EH (cell line): ENCODE measurements at regions not wholly inside any gene's neighbourhood (a gene's known extent, or its start where the extent isn't known, plus 50 kb on each side); places are given as distances from the start of the nearest gene placed in this dataset.

ENCODE experiments used
- DNase-seq: peaks from one replicate; pipeline ENCODE4 v3.0.0-alpha.2; 2015; ENCODE audit warnings: low read depth

- DNase-seq: no peak
Observed at GRCh38 chr17:36756695-36757094, 155.3 kb downstream of the MRM1 start.

DNA sequence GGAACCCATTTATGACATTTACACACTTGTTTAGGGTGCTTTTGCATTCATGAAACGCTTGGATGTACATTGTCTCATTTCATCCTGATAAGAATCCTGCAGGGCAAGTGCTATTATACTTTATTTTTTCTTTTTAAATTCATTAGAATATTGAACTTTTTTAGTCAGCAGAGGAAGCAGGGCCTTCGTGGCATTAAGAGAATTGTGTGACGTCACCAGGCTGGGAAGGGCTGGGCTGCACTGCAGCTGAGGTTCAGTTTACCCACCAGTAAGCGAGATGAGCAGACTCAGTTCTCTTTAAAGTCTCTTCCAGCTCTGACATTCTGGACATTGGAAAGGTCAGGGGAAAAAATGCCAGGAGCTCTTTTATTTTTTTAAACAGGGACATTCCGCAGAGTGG lies 159.0 kb downstream of the MRM1 start:
- DNase-seq: no peak

DNA sequence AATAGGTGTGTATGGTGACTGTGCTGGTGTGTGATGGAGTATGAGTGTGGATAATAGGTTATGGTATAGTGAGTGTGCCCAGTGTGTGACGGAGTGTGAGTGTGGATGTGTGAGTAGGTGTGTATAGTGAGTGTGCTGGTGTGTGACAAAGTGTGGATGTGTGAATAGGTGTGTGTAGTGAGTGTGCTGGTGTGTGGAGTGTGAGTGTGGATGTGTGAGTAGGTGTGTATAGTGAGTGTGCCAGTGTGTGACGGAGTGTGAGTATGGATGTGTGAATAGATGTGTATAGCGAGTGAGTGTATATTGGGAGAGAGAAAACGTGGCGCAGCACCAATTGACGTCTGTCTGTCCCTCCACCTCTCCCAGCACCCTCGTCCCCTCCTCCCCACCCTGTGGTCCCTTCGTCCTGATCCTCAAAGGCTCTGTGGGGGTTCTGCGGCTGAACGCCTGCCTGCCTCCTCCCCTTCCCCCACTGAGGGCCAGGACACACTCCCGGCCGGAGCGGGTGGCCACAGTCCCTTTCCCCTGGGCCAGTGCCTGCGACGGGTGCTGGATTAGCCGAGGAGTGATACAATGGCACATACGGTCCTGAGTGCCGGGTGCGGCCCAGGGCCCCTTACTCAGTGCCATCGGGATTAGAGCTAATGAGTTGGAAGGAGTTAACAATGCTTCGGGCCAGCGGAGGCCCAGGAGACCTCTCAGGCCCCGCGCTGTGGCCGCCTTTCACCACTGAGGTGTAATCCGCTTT lies 160.0 kb downstream of the MRM1 start:
- no peak for DNase-seq

DNA sequence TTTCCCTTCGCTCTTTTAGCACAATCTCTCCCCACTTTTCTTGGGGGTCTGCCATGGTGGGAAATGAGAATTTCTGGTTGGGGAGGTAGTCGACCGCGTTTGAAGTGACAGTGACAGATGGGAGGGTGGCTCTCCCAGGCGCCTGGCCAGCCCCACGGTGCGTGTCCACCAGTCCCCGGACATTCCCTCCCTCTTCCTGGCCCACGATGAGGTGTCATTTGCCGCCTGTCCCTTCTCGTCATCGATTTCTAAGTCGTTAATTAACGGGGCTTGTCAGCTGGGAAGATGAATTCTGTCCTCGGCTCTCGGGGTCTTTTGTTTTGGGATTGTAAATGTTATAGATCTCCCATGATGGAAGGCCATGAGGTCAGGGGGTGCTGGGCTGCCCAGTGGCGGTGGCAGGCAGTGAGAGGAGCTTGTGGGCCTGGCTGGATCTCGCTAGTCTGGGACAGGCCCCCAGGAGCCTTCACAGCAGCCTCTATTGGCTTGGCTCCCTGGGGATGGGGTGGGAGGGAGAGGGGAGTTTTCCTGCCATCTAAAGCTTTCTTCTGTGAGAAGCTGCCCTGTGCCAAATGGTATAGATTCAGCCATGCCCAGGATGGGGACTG lies 164.2 kb downstream of the MRM1 start:
- DNase-seq: no peak

DNA sequence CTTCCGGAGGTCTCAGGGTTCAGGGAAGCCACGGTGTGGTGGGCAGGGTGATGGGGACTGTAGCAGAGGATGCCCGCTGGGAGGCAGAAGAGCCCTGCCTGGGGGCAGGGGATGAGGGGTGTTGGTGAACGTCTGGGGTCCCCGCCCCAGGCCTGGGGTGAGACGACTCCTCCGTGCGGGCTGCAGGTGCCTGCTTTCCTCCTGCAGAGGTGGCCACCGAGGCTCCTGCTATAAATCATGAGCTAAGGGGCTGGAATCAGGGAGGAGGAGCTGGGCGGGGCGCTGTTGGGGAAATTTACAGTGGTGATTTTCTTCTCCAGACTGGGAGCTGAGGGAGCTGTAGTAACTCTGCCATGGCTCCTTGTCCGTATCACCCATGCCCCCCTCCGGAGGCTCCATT lies 167.0 kb downstream of the MRM1 start:
- no peak for DNase-seq

DNA sequence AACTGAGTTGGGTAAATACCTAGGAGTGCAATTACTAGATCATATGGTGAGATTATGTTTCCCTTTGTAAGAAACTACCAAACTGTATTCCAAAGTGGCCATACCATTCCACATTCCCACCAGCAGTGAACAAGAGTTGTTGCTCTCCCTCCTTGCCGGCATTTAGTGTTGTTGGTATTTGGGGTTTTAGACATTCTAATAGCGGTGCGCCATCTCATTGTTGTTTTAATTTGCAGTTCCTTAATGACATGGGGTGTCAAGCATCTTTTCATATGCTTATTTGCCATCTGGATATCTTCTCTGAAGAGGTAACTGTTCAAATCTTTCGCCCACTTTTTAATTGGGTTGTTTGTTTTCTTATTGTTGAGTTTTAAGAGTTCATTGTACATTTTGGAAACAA lies 164.2 kb upstream of the LHX1 start:
- no peak for DNase-seq

DNA sequence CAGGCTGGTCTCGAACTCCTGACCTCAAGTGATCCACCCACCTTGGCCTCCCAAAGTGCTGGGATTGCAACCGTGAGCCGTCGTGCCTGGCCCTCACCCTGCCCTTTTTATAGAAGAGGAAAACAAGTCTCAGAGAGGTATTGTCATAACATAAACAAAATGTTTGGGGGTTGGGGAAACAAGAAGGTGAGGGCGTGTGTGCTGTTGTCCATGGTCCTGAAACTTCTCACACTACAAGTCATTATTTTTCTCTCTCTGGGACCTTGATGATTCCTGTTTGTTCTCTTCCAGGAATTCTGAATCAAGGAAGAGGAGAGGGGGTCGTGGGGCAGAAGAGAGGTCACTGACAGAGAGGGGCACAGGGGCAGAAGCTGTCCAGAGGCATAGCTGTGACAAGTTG lies 160.2 kb upstream of the LHX1 start:
- DNase-seq: peak; percentile 11

DNA sequence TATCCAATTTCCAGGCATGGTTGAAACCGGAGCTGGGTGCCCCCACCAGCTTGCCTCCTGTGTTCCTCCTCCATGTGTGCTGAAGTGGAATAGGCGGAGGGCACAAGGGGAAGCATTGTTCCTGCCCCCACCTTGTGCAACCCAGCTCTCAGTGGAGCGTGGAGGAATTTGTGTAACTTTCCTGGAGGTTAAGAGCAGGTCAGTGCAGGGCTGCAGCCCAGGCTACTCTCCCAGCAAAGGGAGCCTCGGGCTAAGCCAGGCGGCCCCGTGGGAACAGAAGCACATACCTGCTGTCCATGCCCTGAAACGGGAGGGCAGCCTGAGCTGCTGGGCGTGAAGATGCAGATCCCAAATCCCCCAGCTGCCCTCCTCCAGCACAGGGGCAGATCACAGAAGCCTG lies 158.8 kb upstream of the LHX1 start:
- DNase-seq: no peak

- DNase-seq: no peak
Observed at GRCh38 chr17:36779550-36779949, 157.7 kb upstream of the LHX1 start.

DNA sequence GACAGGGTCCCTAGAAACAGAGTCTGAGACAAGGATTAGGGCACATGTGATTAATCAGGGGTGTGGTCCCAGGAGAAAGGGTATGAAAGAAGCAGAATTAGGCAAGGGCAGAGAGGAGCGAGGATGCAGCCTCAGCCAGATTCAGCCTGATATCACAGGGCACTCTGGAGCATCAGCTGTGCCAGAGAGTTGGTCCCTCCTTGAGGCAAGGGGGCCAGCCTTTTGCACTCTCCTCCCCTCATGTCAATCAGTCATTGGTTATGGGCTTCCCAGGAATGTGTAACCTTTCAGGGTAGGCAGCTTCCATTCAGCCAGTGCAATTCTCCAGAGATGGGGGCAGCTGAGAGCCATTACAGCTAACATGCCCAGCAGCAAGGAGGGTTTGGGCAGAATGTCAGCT lies 152.6 kb upstream of the LHX1 start:
- no peak for DNase-seq

GRCh38 chr17:36786867-36787266 lies 150.4 kb upstream of the LHX1 start:
- DNase-seq: no peak

DNA sequence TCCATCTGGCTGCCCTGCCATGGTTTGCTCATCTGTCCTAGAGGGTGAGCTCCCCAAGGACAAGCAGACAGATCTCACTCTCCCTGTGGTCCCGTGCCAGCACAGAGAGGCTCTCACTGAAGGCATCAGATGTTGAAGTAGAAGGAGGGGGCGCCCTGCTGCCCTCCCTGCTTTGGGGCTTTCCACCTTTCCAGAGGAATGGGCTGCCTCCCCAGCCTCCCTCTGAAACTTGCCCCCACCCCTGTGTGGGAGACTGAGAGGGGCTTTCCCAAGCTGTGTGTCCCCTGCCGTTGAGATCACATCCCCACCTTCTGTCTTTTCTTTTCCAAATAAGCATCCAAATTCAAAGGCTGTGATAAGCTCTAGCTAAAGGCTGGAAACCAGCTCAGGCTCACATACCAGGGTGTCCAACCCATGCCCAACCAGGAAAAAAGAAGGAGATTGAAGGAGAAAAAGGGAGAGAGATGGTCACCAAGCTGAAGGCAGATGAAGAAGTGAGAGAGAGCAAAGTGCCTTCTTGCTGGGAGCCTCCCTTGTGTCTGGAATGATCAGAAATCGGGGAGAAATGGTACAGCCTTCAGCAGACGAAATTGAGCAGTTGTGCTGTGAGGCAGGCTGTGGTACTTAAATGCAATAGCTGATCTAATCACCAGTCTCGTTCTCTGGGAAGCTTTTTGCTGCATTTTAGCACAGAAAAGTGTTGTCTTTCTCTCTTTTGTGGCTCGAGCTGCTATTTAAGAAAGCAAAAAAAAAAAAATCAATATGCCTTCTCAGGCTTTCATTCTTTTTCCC lies 145.9 kb upstream of the LHX1 start:
- DNase-seq: no peak

DNA sequence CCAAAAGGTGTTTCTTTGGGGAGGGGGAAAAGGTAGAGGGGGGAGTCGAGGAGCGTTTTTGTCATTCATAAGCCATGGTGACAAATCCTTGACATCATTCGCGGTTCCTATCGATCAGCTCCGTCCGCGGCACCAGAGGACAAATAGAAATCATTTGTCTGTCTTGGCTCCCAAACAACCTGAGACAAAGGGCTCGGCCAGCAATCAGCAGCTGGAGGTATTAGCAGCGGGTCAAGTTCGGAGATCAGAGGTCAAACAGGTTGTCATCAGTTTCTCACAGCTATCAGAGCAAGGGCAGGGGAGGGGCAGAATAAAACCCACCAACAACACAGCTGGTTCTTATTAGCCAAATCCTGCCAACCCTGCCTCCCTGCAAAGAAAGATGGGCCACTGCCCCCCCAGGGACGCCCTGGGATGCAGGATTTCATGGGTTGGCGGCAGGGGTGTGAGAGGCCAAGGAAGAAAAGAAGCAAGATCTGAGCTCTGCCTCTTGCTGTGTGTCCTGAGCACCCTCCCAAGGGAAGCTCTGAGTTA lies 145.3 kb upstream of the LHX1 start:
- no peak for DNase-seq

- DNase-seq: no peak
Observed at GRCh38 chr17:36792849-36793248, 144.4 kb upstream of the LHX1 start.

GRCh38 chr17:36793976-36794375 lies 143.3 kb upstream of the LHX1 start:
- DNase-seq: no peak

DNA sequence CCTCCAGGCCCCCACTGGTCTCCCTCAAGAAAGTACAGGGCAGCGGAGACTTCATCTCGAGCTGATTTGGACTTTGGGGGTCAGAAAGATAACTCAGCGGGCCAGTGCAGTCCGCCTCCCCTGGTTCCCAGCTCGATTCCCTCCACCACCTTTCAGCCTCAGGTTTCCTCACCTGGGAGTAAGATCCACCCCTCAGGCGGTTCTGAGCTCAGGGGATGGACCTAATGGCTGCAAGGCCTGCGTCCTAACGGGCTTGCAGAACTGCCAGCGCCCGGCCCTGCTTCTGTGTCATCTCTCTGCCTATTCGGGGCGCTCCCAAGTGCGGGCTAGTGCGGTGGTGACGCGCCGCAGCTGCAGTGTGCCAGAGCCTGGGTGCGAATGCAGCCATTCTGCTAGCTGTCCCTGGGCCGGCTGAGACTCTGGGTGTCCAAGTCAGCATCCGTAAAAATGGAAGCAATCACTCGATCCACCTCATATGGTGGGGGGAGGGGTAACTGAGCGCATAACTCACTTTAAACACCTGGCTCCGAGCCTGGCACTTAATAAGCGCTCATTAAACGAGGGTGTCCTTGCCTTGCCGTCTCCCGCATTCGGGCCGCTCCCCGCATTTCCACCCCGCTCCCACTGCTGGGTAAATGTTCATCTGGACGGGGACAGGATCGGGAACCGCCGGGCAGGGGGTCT lies 129.6 kb upstream of the LHX1 start:
- DNase-seq: no peak

- DNase-seq: no peak
Observed at GRCh38 chr17:36808180-36808661, 129.1 kb upstream of the LHX1 start.

DNA sequence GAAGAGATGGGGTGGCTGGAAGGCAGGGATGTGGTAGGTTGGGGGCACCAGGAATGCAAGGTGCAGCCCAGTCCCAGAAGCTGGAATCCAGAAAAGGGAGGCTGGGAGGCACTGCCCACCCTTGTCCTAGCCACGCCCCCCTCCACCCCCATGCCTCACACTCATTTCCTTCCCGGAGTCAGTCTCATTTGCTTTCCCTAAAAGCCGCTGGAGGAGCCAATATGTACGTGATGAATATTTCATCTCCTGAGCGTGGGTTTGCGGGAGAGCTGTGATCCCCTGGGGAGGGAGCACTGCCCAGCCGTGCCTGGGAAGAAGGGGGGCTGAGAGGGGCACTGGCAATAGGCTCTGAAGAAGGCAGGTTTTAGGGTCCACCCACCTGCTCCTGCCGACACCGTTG lies 124.5 kb upstream of the LHX1 start:
- DNase-seq: no peak

DNA sequence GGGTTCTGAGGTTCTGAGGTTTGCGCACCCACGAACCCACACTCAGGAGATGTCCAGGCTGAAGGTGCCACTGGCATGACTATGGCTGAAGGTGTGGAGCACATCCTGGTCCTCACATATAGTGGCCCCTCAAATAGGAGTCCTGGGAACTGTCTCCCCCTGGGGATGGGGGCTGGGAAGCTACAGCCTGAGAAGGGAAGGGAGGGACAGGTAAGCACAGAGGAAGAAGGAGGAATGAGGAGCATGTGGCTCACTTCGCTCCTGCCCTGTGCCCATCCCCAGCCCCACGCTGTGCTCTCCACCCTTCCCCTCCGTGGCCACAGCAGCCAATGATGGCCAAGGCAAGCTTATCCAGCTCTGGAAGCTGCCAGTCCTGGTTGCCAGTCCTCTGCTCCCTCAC lies 123.9 kb upstream of the LHX1 start:
- DNase-seq: no peak

DNA sequence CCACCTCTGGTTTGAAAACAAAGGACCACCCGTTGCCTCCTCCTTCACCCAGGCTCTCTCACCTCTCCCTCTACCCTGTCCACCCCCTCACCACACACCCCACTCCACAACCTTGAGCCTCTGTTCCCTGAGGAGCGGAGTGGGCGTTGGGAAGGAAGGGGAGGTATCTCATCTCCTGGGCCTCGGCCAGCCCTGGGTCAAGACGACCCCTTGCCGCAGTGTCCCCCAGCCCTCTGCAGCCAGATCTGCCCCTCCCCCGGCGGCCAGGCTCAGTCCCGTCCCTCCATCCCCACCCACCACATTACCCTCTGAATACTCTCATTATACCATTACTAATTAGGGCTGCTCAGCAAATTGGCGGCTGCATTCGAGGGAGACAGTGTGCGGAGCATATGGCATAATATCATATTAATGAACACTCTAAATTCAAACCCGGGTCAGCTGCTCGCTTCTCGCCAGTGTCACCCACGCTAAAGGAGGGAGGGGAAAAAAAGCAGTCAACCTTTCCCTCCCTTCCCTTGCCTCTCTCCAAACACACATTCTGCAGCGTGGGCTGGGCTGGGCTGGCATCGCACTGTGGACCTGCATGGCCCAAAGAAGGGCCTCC lies 123.2 kb upstream of the LHX1 start:
- no peak for DNase-seq

- no peak for DNase-seq
Observed at GRCh38 chr17:36814958-36815357, 122.3 kb upstream of the LHX1 start.
